ENCODE measurements at regions not wholly inside any gene's neighbourhood (a gene's known extent, or its start where the extent isn't known, plus 50 kb on each side); places are given as distances from the start of the nearest gene placed in this dataset.

DNA sequence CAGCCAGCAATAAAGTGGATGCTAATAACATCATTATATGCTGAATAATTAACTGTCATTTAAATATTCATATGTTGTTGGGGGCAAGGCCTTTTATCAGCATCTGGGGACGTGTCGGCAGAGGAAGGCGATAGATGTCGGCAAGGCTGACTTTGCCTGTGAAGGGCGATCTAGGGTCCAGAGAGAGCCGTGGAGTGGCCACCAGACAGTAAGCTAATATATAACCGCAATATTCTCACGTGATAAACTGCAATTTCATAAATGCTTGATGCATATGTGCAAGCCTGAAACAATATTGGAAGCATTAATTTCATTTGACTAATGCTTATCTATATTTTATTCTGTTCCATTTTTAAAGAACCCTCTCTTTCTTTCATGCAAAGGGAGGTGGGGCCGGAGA is 141.0 kb upstream of the POU3F1 start:
- Histone ChIP-seq H3K27me3 (ENCODE audit: insufficient read depth) (no peaks in the 10 kb centered on the region), H3F3A (replicated peaks; ENCODE audit: low read depth) (no peaks in the 10 kb centered on the region), H3K79me2 (replicated peaks; ENCODE audit: insufficient read depth) (no peaks in the 10 kb centered on the region), H3K4me2 (no peak overlapping the region), H3K36me3 (ENCODE audit: insufficient read depth) (no peaks in the 10 kb centered on the region), H3K4me1 (ENCODE audit: insufficient read depth) (peaks cover 11% of the 10 kb centered on the region; the same call in 1 of the 2 replicates), H3K27ac (ENCODE audit: low read depth) (no peak overlapping the region), H3K9me2 (ENCODE audit: insufficient read depth) (0 out of 2 replicates have a peak, but pooled peaks cover 9% of the 10 kb centered on the region), H2AFZ (no peak overlapping the region), H3K4me3 (no peak overlapping the region), H4K20me1 (replicated peaks; ENCODE audit: insufficient read depth) (no peaks in the 10 kb centered on the region)
- H3K36me3 Mint-ChIP-seq (ENCODE audit: low read depth) = peaks cover 4% of the 10 kb centered on the region; the same call in 1 of the 3 replicates
- DNase-seq (ENCODE audit: low spot score) (no peak), ATAC-seq (no peak)
- H3K27me3 Mint-ChIP-seq (ENCODE audit: insufficient read depth, low read depth, poor library complexity) = peaks cover 3% of the 10 kb centered on the region
- H3K4me3 Mint-ChIP-seq = no peak overlapping the region
- H3K4me1 Mint-ChIP-seq = peaks cover 19% of the 10 kb centered on the region
- H3K27ac Mint-ChIP-seq = no peak overlapping the region
- no peak for TF ChIP-seq EZH2 (IDR thresholded peaks at IDR 0.05; ENCODE audit: low read depth, unreplicated experiment)
- TF ChIP-seq, protein P1, sequence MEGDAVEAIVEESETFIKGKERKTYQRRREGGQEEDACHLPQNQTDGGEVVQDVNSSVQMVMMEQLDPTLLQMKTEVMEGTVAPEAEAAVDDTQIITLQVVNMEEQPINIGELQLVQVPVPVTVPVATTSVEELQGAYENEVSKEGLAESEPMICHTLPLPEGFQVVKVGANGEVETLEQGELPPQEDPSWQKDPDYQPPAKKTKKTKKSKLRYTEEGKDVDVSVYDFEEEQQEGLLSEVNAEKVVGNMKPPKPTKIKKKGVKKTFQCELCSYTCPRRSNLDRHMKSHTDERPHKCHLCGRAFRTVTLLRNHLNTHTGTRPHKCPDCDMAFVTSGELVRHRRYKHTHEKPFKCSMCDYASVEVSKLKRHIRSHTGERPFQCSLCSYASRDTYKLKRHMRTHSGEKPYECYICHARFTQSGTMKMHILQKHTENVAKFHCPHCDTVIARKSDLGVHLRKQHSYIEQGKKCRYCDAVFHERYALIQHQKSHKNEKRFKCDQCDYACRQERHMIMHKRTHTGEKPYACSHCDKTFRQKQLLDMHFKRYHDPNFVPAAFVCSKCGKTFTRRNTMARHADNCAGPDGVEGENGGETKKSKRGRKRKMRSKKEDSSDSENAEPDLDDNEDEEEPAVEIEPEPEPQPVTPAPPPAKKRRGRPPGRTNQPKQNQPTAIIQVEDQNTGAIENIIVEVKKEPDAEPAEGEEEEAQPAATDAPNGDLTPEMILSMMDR (conservative IDR thresholded peaks at IDR 0.05; ENCODE audit: low read depth in 2 of 2) = no peak
- TF ChIP-seq, protein P2, sequence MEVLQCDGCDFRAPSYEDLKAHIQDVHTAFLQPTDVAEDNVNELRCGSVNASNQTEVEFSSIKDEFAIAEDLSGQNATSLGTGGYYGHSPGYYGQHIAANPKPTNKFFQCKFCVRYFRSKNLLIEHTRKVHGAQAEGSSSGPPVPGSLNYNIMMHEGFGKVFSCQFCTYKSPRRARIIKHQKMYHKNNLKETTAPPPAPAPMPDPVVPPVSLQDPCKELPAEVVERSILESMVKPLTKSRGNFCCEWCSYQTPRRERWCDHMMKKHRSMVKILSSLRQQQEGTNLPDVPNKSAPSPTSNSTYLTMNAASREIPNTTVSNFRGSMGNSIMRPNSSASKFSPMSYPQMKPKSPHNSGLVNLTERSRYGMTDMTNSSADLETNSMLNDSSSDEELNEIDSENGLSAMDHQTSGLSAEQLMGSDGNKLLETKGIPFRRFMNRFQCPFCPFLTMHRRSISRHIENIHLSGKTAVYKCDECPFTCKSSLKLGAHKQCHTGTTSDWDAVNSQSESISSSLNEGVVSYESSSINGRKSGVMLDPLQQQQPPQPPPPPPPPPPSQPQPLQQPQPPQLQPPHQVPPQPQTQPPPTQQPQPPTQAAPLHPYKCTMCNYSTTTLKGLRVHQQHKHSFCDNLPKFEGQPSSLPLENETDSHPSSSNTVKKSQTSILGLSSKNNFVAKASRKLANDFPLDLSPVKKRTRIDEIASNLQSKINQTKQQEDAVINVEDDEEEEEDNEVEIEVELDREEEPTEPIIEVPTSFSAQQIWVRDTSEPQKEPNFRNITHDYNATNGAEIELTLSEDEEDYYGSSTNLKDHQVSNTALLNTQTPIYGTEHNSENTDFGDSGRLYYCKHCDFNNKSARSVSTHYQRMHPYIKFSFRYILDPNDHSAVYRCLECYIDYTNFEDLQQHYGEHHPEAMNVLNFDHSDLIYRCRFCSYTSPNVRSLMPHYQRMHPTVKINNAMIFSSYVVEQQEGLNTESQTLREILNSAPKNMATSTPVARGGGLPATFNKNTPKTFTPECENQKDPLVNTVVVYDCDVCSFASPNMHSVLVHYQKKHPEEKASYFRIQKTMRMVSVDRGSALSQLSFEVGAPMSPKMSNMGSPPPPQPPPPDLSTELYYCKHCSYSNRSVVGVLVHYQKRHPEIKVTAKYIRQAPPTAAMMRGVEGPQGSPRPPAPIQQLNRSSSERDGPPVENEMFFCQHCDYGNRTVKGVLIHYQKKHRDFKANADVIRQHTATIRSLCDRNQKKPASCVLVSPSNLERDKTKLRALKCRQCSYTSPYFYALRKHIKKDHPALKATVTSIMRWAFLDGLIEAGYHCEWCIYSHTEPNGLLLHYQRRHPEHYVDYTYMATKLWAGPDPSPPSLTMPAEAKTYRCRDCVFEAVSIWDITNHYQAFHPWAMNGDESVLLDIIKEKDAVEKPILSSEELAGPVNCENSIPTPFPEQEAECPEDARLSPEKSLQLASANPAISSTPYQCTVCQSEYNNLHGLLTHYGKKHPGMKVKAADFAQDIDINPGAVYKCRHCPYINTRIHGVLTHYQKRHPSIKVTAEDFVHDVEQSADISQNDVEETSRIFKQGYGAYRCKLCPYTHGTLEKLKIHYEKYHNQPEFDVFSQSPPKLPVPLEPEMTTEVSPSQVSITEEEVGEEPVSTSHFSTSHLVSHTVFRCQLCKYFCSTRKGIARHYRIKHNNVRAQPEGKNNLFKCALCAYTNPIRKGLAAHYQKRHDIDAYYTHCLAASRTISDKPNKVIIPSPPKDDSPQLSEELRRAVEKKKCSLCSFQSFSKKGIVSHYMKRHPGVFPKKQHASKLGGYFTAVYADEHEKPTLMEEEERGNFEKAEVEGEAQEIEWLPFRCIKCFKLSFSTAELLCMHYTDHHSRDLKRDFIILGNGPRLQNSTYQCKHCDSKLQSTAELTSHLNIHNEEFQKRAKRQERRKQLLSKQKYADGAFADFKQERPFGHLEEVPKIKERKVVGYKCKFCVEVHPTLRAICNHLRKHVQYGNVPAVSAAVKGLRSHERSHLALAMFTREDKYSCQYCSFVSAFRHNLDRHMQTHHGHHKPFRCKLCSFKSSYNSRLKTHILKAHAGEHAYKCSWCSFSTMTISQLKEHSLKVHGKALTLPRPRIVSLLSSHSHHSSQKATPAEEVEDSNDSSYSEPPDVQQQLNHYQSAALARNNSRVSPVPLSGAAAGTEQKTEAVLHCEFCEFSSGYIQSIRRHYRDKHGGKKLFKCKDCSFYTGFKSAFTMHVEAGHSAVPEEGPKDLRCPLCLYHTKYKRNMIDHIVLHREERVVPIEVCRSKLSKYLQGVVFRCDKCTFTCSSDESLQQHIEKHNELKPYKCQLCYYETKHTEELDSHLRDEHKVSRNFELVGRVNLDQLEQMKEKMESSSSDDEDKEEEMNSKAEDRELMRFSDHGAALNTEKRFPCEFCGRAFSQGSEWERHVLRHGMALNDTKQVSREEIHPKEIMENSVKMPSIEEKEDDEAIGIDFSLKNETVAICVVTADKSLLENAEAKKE (CRISPR knock-in tag; IDR thresholded peaks at IDR 0.05) = no peak
- TF ChIP-seq, protein P3, sequence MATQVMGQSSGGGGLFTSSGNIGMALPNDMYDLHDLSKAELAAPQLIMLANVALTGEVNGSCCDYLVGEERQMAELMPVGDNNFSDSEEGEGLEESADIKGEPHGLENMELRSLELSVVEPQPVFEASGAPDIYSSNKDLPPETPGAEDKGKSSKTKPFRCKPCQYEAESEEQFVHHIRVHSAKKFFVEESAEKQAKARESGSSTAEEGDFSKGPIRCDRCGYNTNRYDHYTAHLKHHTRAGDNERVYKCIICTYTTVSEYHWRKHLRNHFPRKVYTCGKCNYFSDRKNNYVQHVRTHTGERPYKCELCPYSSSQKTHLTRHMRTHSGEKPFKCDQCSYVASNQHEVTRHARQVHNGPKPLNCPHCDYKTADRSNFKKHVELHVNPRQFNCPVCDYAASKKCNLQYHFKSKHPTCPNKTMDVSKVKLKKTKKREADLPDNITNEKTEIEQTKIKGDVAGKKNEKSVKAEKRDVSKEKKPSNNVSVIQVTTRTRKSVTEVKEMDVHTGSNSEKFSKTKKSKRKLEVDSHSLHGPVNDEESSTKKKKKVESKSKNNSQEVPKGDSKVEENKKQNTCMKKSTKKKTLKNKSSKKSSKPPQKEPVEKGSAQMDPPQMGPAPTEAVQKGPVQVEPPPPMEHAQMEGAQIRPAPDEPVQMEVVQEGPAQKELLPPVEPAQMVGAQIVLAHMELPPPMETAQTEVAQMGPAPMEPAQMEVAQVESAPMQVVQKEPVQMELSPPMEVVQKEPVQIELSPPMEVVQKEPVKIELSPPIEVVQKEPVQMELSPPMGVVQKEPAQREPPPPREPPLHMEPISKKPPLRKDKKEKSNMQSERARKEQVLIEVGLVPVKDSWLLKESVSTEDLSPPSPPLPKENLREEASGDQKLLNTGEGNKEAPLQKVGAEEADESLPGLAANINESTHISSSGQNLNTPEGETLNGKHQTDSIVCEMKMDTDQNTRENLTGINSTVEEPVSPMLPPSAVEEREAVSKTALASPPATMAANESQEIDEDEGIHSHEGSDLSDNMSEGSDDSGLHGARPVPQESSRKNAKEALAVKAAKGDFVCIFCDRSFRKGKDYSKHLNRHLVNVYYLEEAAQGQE (IDR thresholded peaks at IDR 0.05; ENCODE audit: unreplicated experiment) = no peak
- no peak for TF ChIP-seq JUNB (IDR thresholded peaks at IDR 0.05; ENCODE audit: unreplicated experiment)
- no peak for TF ChIP-seq ZNF331 (CRISPR knock-in tag; IDR thresholded peaks at IDR 0.05; ENCODE audit: low read depth)
- TF ChIP-seq POLR2AphosphoS5 (IDR thresholded peaks at IDR 0.05; ENCODE audit: low read depth) = no peak
- no peak for TF ChIP-seq STAT1 (IDR thresholded peaks at IDR 0.05; ENCODE audit: unreplicated experiment)
- TF ChIP-seq EZH2phosphoT487 (IDR thresholded peaks at IDR 0.05; ENCODE audit: unreplicated experiment) = no peak
- no peak for TF ChIP-seq ZNF114 (CRISPR knock-in tag; IDR thresholded peaks at IDR 0.05)
- no peak for TF ChIP-seq NANOG (IDR thresholded peaks at IDR 0.05; ENCODE audit: borderline replicate concordance)
- TF ChIP-seq, protein P4, sequence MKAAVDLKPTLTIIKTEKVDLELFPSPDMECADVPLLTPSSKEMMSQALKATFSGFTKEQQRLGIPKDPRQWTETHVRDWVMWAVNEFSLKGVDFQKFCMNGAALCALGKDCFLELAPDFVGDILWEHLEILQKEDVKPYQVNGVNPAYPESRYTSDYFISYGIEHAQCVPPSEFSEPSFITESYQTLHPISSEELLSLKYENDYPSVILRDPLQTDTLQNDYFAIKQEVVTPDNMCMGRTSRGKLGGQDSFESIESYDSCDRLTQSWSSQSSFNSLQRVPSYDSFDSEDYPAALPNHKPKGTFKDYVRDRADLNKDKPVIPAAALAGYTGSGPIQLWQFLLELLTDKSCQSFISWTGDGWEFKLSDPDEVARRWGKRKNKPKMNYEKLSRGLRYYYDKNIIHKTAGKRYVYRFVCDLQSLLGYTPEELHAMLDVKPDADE (IDR thresholded peaks at IDR 0.05) = no peak
- TF ChIP-seq CREB1 (CRISPR knock-in tag; IDR thresholded peaks at IDR 0.05; ENCODE audit: low read depth) = no peak
- H3K9me3 Mint-ChIP-seq = peaks cover 15% of the 10 kb centered on the region

All from GM23338 (cell line).